GM19193 (cell line): ENCODE measurements at regions not wholly inside any gene's neighbourhood (a gene's known extent, or its start where the extent isn't known, plus 50 kb on each side); places are given as distances from the start of the nearest gene placed in this dataset.

Experiments used
- POLR2A ChIP-seq: IDR thresholded peaks from 4 replicates; pipeline ENCODE4 v1.6.1; 2011; ENCODE audit not compliant: insufficient read depth, insufficient read length; ENCODE audit errors: extremely low read depth

GRCh38 chr3:56971816-56972215 is 88.6 kb upstream of the SPATA12 start:
- TF ChIP-seq POLR2A: no peak

GRCh38 chr3:56971261-56971660 is 89.2 kb upstream of the SPATA12 start:
- no peak for TF ChIP-seq POLR2A

GRCh38 chr3:56970461-56970879 is 90.0 kb upstream of the SPATA12 start:
- TF ChIP-seq POLR2A: no peak

GRCh38 chr3:56969851-56970250 is 90.6 kb upstream of the SPATA12 start:
- TF ChIP-seq POLR2A: no peak

GRCh38 chr3:56966509-56966908 is 94.0 kb upstream of the SPATA12 start:
- no peak for TF ChIP-seq POLR2A

GRCh38 chr3:56966104-56966503 is 94.4 kb upstream of the SPATA12 start:
- no peak for TF ChIP-seq POLR2A

GRCh38 chr3:56962922-56963321 is 97.5 kb upstream of the SPATA12 start:
- no peak for TF ChIP-seq POLR2A

- TF ChIP-seq POLR2A: no peak
These were observed 98.3 kb upstream of the SPATA12 start for GRCh38 chr3:56962206-56962605.

- TF ChIP-seq POLR2A: no peak
These were observed 100.1 kb upstream of the SPATA12 start for GRCh38 chr3:56960234-56960917.

GRCh38 chr3:56958879-56959278 is 101.6 kb upstream of the SPATA12 start:
- TF ChIP-seq POLR2A: no peak

- TF ChIP-seq POLR2A: no peak
These were observed 102.9 kb upstream of the SPATA12 start for GRCh38 chr3:56957522-56957921.

- no peak for TF ChIP-seq POLR2A
These were observed 103.6 kb upstream of the SPATA12 start for GRCh38 chr3:56956906-56957305.

- TF ChIP-seq POLR2A: no peak
These were observed 104.9 kb upstream of the SPATA12 start for GRCh38 chr3:56955492-56956111.

GRCh38 chr3:56954125-56954524 is 106.3 kb upstream of the SPATA12 start:
- TF ChIP-seq POLR2A: no peak

GRCh38 chr3:56952846-56953245 is 107.6 kb upstream of the SPATA12 start:
- no peak for TF ChIP-seq POLR2A

GRCh38 chr3:56952061-56952460 is 108.4 kb upstream of the SPATA12 start:
- no peak for TF ChIP-seq POLR2A
